Mesenchymal stem cell (in vitro differentiated cells and primary cell): ENCODE measurements at regions not wholly inside any gene's neighbourhood (a gene's known extent, or its start where the extent isn't known, plus 50 kb on each side); places are given as distances from the start of the nearest gene placed in this dataset.

ENCODE experiments used
- DNase-seq: peaks from one replicate; pipeline ENCODE4 v3.0.0-alpha.2; 2013
- H2AFZ ChIP-seq: one replicate; pipeline ENCODE4 v1.6.1; 2013; ENCODE audit warnings: low read depth, mild to moderate bottlenecking, control low read depth, inconsistent platforms, low read length, moderate library complexity
- H2AK5ac ChIP-seq: 2 replicates; pipeline ENCODE4 v1.6.1; 2013; ENCODE audit warnings: low read length, moderate library complexity, mild to moderate bottlenecking, inconsistent platforms; ENCODE audit not compliant: severe bottlenecking
- H2BK120ac ChIP-seq: one replicate; pipeline ENCODE4 v1.6.1; 2013; ENCODE audit warnings: low read depth, mild to moderate bottlenecking, inconsistent platforms, low read length, moderate library complexity
- H2BK12ac ChIP-seq, 2 experiments: one replicate each; pipeline ENCODE4 v1.6.1; 2013; ENCODE audit warnings: inconsistent platforms in 2 of 2, low read length in 2 of 2, mild to moderate bottlenecking in 2 of 2, moderate library complexity in 2 of 2, control low read depth in 1 of 2
- H2BK15ac ChIP-seq: one replicate; pipeline ENCODE4 v1.6.1; 2013; ENCODE audit warnings: mild to moderate bottlenecking, low read depth, inconsistent platforms; ENCODE audit not compliant: poor library complexity, severe bottlenecking
- H2BK5ac ChIP-seq: 2 replicates; pipeline ENCODE4 v1.6.1; 2013; ENCODE audit warnings: low read depth, mild to moderate bottlenecking, low read length, control low read depth, inconsistent platforms; ENCODE audit not compliant: poor library complexity, severe bottlenecking
- H3K14ac ChIP-seq, 2 experiments: one replicate each; pipeline ENCODE4 v1.6.1; 2013; ENCODE audit warnings: inconsistent platforms in 2 of 2, low read length in 2 of 2, control low read depth in 1 of 2, mild to moderate bottlenecking in 1 of 2, moderate library complexity in 1 of 2
- H3K18ac ChIP-seq, 2 experiments: one replicate each; pipeline ENCODE4 v1.6.1; 2013; ENCODE audit warnings: inconsistent platforms in 2 of 2, low read length in 2 of 2, control low read depth in 1 of 2, low read depth in 1 of 2, mild to moderate bottlenecking in 1 of 2
- H3K23ac ChIP-seq, 2 experiments: one replicate each; pipeline ENCODE4 v1.6.1; 2013; ENCODE audit warnings: inconsistent platforms in 2 of 2, low read length in 2 of 2, mild to moderate bottlenecking in 2 of 2, moderate library complexity in 2 of 2, control low read depth in 1 of 2
- H3K27ac ChIP-seq: 2 replicates; pipeline ENCODE4 v1.5.1; 2013; ENCODE audit warnings: mild to moderate bottlenecking, moderate library complexity, low read length, control low read depth, inconsistent platforms; ENCODE audit not compliant: poor library complexity, severe bottlenecking
- H3K27me3 ChIP-seq, 2 experiments: 2 replicates each; pipeline versions ENCODE4 v1.6.1 to v1.7.0; 2013; ENCODE audit warnings: low read length in 2 of 2, mild to moderate bottlenecking in 2 of 2, moderate library complexity in 2 of 2, control low read depth in 1 of 2, inconsistent platforms in 1 of 2; ENCODE audit not compliant: control insufficient read depth in 1 of 2, insufficient read depth in 1 of 2
- H3K36me3 ChIP-seq, 2 experiments: 2 replicates each; pipeline versions ENCODE4 v1.6.1 to v1.7.0; 2013; ENCODE audit warnings: low read length in 2 of 2, control low read depth in 1 of 2, inconsistent platforms in 1 of 2, low read depth in 1 of 2, mild to moderate bottlenecking in 1 of 2; ENCODE audit not compliant: insufficient read depth in 2 of 2, control insufficient read depth in 1 of 2
- H3K4ac ChIP-seq, 2 experiments: one replicate each; pipeline ENCODE4 v1.6.1; 2013; ENCODE audit warnings: inconsistent platforms in 2 of 2, low read length in 2 of 2, mild to moderate bottlenecking in 2 of 2, moderate library complexity in 2 of 2, control low read depth in 1 of 2, low read depth in 1 of 2
- H3K4me1 ChIP-seq: 2 replicates; pipeline ENCODE4 v1.6.1; 2013; ENCODE audit warnings: low read depth, low read length, control low read depth; ENCODE audit not compliant: control insufficient read depth, insufficient read depth
- H3K4me2 ChIP-seq: 2 replicates; pipeline ENCODE4 v1.6.1; 2013; ENCODE audit warnings: low read length, mild to moderate bottlenecking, inconsistent platforms; ENCODE audit not compliant: poor library complexity, severe bottlenecking
- H3K4me3 ChIP-seq, 2 experiments: 2 replicates each; pipeline versions ENCODE4 v1.5.1 to v1.7.0; 2013; ENCODE audit warnings: low read length in 2 of 2, mild to moderate bottlenecking in 2 of 2, control low read depth in 1 of 2, low read depth in 1 of 2; ENCODE audit not compliant: insufficient read depth in 1 of 2
- H3K79me1 ChIP-seq: replicated peaks from 2 replicates; pipeline ENCODE4 v1.6.1; 2013; ENCODE audit warnings: mild to moderate bottlenecking, control low read depth, low read length, inconsistent platforms; ENCODE audit not compliant: poor library complexity, severe bottlenecking
- H3K9ac ChIP-seq: 2 replicates; pipeline ENCODE4 v1.7.0; 2013; ENCODE audit warnings: mild to moderate bottlenecking, low read length, moderate library complexity
- H3K9me3 ChIP-seq: 2 replicates; pipeline ENCODE4 v1.7.0; 2013; ENCODE audit warnings: mild to moderate bottlenecking, low read length; ENCODE audit not compliant: control insufficient read depth
- H4K8ac ChIP-seq: one replicate; pipeline ENCODE4 v1.6.1; 2013; ENCODE audit warnings: inconsistent platforms, mild to moderate bottlenecking, low read length, moderate library complexity
- H4K91ac ChIP-seq: one replicate; pipeline ENCODE4 v1.6.1; 2013; ENCODE audit warnings: mild to moderate bottlenecking, low read length, inconsistent platforms
- WGBS: methylation state at CpG from one replicate; pipeline ENCODE4 v1.1.7; 2013; ENCODE audit warnings: mixed read lengths; 5-methylcytosine and 5-hydroxymethylcytosine counted together

GRCh38 chr1:157399984-157400382 is 152.3 kb downstream of the FCRL5 start:
- Histone ChIP-seq H3K4ac (no peak overlapping the region), H2AK5ac (no peak overlapping the region), H3K79me1 (no peaks in the 10 kb centered on the region), H2BK120ac (no peak overlapping the region), H3K9me3 (no peaks in the 10 kb centered on the region), H2BK12ac (no peak overlapping the region), H3K4me1 (peaks cover 2% of the 10 kb centered on the region), H3K18ac (no peak overlapping the region), H2AFZ (no peak overlapping the region), H3K4me3 (no peak overlapping the region), H2BK5ac (no peak overlapping the region), H4K91ac (no peak overlapping the region), H4K8ac (no peak overlapping the region), H3K14ac (no peak overlapping the region), H2BK15ac (no peak overlapping the region), H3K27me3 (peaks cover 0 to 13% of the 10 kb centered on the region in 2 experiments), H3K27ac (no peak overlapping the region), H3K23ac (no peak overlapping the region), H3K4me2 (no peak overlapping the region), H3K36me3 (no peaks in the 10 kb centered on the region), H3K9ac (no peak overlapping the region)
- WGBS = 91% methylated on average over 1 of the region's 1 CpG
- DNase-seq = no peak

GRCh38 chr1:157399343-157399983 is 152.9 kb downstream of the FCRL5 start:
- no peak overlapping the region for H3K4ac ChIP-seq
- no peak for DNase-seq
- WGBS = 57% methylated on average over 3 of the region's 3 CpGs
- no peak overlapping the region for H2BK120ac ChIP-seq
- no peak overlapping the region for H2AK5ac ChIP-seq
- no peak overlapping the region for H2BK12ac ChIP-seq
- no peak overlapping the region for H2BK5ac ChIP-seq
- no peak overlapping the region for H2AFZ ChIP-seq
- no peak overlapping the region for H4K8ac ChIP-seq
- no peak overlapping the region for H4K91ac ChIP-seq
- H3K27me3 ChIP-seq = peaks cover 0 to 13% of the 10 kb centered on the region in 2 experiments
- no peak overlapping the region for H3K4me2 ChIP-seq
- H3K9me3 ChIP-seq = no peaks in the 10 kb centered on the region
- H3K27ac ChIP-seq = no peak overlapping the region
- H3K36me3 ChIP-seq = no peaks in the 10 kb centered on the region
- H3K18ac ChIP-seq = no peak overlapping the region
- H3K23ac ChIP-seq = no peak overlapping the region
- H3K4me1 ChIP-seq = peaks cover 2% of the 10 kb centered on the region
- no peak overlapping the region for H3K14ac ChIP-seq
- H3K9ac ChIP-seq = no peak overlapping the region
- H2BK15ac ChIP-seq = no peak overlapping the region
- H3K79me1 ChIP-seq = no peaks in the 10 kb centered on the region
- H3K4me3 ChIP-seq = no peak overlapping the region

DNA sequence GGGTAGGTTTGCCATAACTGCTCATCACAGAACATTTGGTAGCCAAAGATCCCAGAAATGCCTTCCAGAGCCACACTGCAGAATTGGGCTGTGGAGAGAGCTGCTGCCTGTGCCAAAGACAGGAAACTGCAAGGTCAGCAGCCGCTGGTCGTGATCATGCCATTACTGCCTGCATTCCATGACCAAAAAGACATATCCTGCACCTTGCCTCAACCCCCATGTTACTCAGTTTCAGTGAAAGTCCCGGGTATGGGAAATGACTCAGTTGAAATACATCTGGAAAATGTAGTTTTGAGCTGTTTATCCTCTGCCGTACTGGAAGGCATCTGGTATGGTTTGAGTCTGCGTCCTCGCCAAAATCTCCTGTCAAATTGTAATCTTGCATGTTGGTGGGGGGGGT is 161.7 kb downstream of the FCRL5 start:
- H2AFZ ChIP-seq = no peak overlapping the region
- H3K27ac ChIP-seq = peak overlapping the region; percentile 65
- no peaks in the 10 kb centered on the region for H3K27me3 ChIP-seq
- H3K4ac ChIP-seq = no peak overlapping the region
- no peak overlapping the region for H2BK5ac ChIP-seq
- H4K91ac ChIP-seq = no peak overlapping the region
- H3K9me3 ChIP-seq = peaks cover 11% of the 10 kb centered on the region
- H3K79me1 ChIP-seq = no peaks in the 10 kb centered on the region
- 0% methylated on average over 6 of the region's 6 CpGs for WGBS
- peak; percentile 66 for DNase-seq
- no peak overlapping the region for H2BK15ac ChIP-seq
- no peak overlapping the region for H2BK120ac ChIP-seq
- H3K4me2 ChIP-seq = no peak overlapping the region
- H3K23ac ChIP-seq = no peak overlapping the region
- peak overlapping the region in 1 of 2 experiments; percentile 35 for H3K18ac ChIP-seq
- no peak overlapping the region for H2AK5ac ChIP-seq
- H3K4me3 ChIP-seq = peak overlapping the region in 1 of 2 experiments; percentile 16
- H3K9ac ChIP-seq = no peak overlapping the region
- H3K14ac ChIP-seq = no peak overlapping the region
- no peaks in the 10 kb centered on the region for H3K36me3 ChIP-seq
- H4K8ac ChIP-seq = no peak overlapping the region
- peaks cover 6% of the 10 kb centered on the region for H3K4me1 ChIP-seq
- no peak overlapping the region for H2BK12ac ChIP-seq

GRCh38 chr1:157388057-157388456 is 164.3 kb downstream of the FCRL5 start:
- Histone ChIP-seq H4K8ac (no peak overlapping the region), H3K79me1 (no peaks in the 10 kb centered on the region), H3K4me3 (no peak overlapping the region), H3K36me3 (no peaks in the 10 kb centered on the region), H3K27ac (no peak overlapping the region), H2AFZ (no peak overlapping the region), H3K18ac (no peak overlapping the region), H2BK5ac (no peak overlapping the region), H2BK12ac (no peak overlapping the region), H2AK5ac (no peak overlapping the region), H3K4me2 (no peak overlapping the region), H3K23ac (no peak overlapping the region), H3K9ac (no peak overlapping the region), H3K4ac (no peak overlapping the region), H3K14ac (no peak overlapping the region), H4K91ac (no peak overlapping the region), H3K27me3 (no peaks in the 10 kb centered on the region), H3K9me3 (peaks cover 3% of the 10 kb centered on the region), H3K4me1 (peaks cover 6% of the 10 kb centered on the region), H2BK120ac (no peak overlapping the region), H2BK15ac (no peak overlapping the region)
- DNase-seq = no peak
